ENCODE measurements at regions not wholly inside any gene's neighbourhood (a gene's known extent, or its start where the extent isn't known, plus 50 kb on each side); places are given as distances from the start of the nearest gene placed in this dataset.
"Not testable (repeated sequence)": the region's sequence is repeated elsewhere in the genome, so short reads cannot be mapped to it uniquely, and the experiment has no call there.

GRCh38 chr2:199558156-199558555 is 100.4 kb upstream of the SATB2 start:
- DNase-seq, result no peak

- no peak for DNase-seq
Measured at GRCh38 chr2:199556527-199557285, 99.0 kb upstream of the SATB2 start.

- DNase-seq, result no peak
Measured at GRCh38 chr2:199554026-199554425, 96.3 kb upstream of the SATB2 start.

- DNase-seq, result no peak
Measured at GRCh38 chr2:199552141-199552540, 94.4 kb upstream of the SATB2 start.

- no peak for DNase-seq
Measured at GRCh38 chr2:199543606-199544172, 86.0 kb upstream of the SATB2 start.

GRCh38 chr2:199535445-199536177 is 77.9 kb upstream of the SATB2 start:
- DNase-seq, result no peak

GRCh38 chr2:199533873-199534272 is 76.1 kb upstream of the SATB2 start:
- not testable (repeated sequence) for DNase-seq

- DNase-seq, result no peak
Measured at GRCh38 chr2:199527071-199527470, 69.3 kb upstream of the SATB2 start.

GRCh38 chr2:199524689-199525574 is 67.2 kb upstream of the SATB2 start:
- DNase-seq, result no peak

- no peak for DNase-seq
Measured at GRCh38 chr2:199509403-199509802, 51.7 kb upstream of the SATB2 start.
